Progenitor cell of endocrine pancreas (in vitro differentiated cells): ENCODE measurements at regions not wholly inside any gene's neighbourhood (a gene's known extent, or its start where the extent isn't known, plus 50 kb on each side); places are given as distances from the start of the nearest gene placed in this dataset.

Source experiments
- DNase-seq: peaks from one replicate; pipeline ENCODE4 v3.0.0; 2021; ENCODE audit warnings: low spot score; ENCODE audit not compliant: unreplicated experiment
- H3K27ac Mint-ChIP-seq: 2 replicates; pipeline ENCODE4 v1.8.0; 2021; ENCODE audit warnings: mild to moderate bottlenecking, moderate library complexity, mixed read lengths
- H3K27me3 Mint-ChIP-seq: 2 replicates; pipeline ENCODE4 v1.8.0; 2021; ENCODE audit warnings: mixed read lengths
- H3K36me3 Mint-ChIP-seq: 2 replicates; pipeline ENCODE4 v1.8.0; 2022; ENCODE audit warnings: mixed read lengths; ENCODE audit not compliant: insufficient read depth
- H3K4me1 Mint-ChIP-seq: 2 replicates; pipeline ENCODE4 v1.8.0; 2021; ENCODE audit warnings: low read depth, mixed read lengths
- H3K4me3 Mint-ChIP-seq: 2 replicates; pipeline ENCODE4 v1.8.0; 2021; ENCODE audit warnings: low read depth, mild to moderate bottlenecking, moderate library complexity, mixed read lengths
- H3K9me3 Mint-ChIP-seq: 2 replicates; pipeline ENCODE4 v1.8.0; 2021; ENCODE audit warnings: low read depth, mixed read lengths
- CTCF ChIP-seq: fragments of 200-600 bp; sonication (generic); IDR thresholded peaks from one replicate; pipeline ENCODE4 v1.5.0; 2021; ENCODE audit warnings: antibody characterized with exemption, mild to moderate bottlenecking; ENCODE audit not compliant: unreplicated experiment

- Mint-ChIP-seq H3K4me1 (peaks cover 2% of the 10 kb centered on the region), H3K36me3 (no peaks in the 10 kb centered on the region), H3K9me3 (peaks cover 8% of the 10 kb centered on the region), H3K27ac (no peak overlapping the region), H3K4me3 (no peak overlapping the region), H3K27me3 (no peaks in the 10 kb centered on the region)
- DNase-seq, result no peak
- no peak for TF ChIP-seq CTCF
Observed at GRCh38 chr6:164379795-164380194, 929.6 kb downstream of the C6orf118 start.

- Mint-ChIP-seq H3K27me3 (no peaks in the 10 kb centered on the region), H3K27ac (no peak overlapping the region), H3K4me3 (no peak overlapping the region), H3K36me3 (no peaks in the 10 kb centered on the region), H3K4me1 (peaks cover 2% of the 10 kb centered on the region), H3K9me3 (peaks cover 8% of the 10 kb centered on the region)
- no peak for DNase-seq
- TF ChIP-seq CTCF, result no peak
Observed at GRCh38 chr6:164378330-164378729, 931.1 kb downstream of the C6orf118 start.

- TF ChIP-seq CTCF, result no peak
- Mint-ChIP-seq H3K4me3 (no peak overlapping the region), H3K9me3 (peaks cover 8% of the 10 kb centered on the region), H3K27me3 (no peaks in the 10 kb centered on the region), H3K27ac (no peak overlapping the region), H3K4me1 (peaks cover 2% of the 10 kb centered on the region), H3K36me3 (no peaks in the 10 kb centered on the region)
- no peak for DNase-seq
Observed at GRCh38 chr6:164377348-164377918, 932.0 kb downstream of the C6orf118 start.

- Mint-ChIP-seq H3K4me3 (no peak overlapping the region), H3K4me1 (no peaks in the 10 kb centered on the region), H3K27ac (no peak overlapping the region), H3K27me3 (no peaks in the 10 kb centered on the region), H3K9me3 (peaks cover 4% of the 10 kb centered on the region), H3K36me3 (no peaks in the 10 kb centered on the region)
- DNase-seq, result no peak
- TF ChIP-seq CTCF, result no peak
Observed at GRCh38 chr6:164370773-164371172, 938.6 kb downstream of the C6orf118 start.

GRCh38 chr6:164359441-164359840, 944.9 kb downstream of the QKI start:
- TF ChIP-seq CTCF, result no peak
- DNase-seq, result no peak
- Mint-ChIP-seq H3K36me3 (peaks cover 11% of the 10 kb centered on the region), H3K4me1 (peaks cover 4% of the 10 kb centered on the region), H3K9me3 (peaks cover 34% of the 10 kb centered on the region), H3K27ac (no peak overlapping the region), H3K27me3 (no peaks in the 10 kb centered on the region), H3K4me3 (no peak overlapping the region)
